ENCODE measurements at regions not wholly inside any gene's neighbourhood (a gene's known extent, or its start where the extent isn't known, plus 50 kb on each side); places are given as distances from the start of the nearest gene placed in this dataset.

- 88 to 93% (median 93%) methylated on average over 8 of the region's 8 CpGs for WGBS, 3 donors
- FAIRE-seq: no peak
Measured at GRCh38 chr10:78729366-78729765, 339.4 kb upstream of the ZMIZ1 start.

GRCh38 chr10:78729800-78730199, 339.0 kb upstream of the ZMIZ1 start:
- H3K4me3 ChIP-seq (ENCODE audit: low read depth in 1 of 3, low read length in 3 of 3): no peak overlapping the region
- FAIRE-seq (no peak), DNase-seq (no peak)
- peaks cover 0 to 8% (median 0%) of the 10 kb centered on the region in 3 donors for H3K27me3 ChIP-seq (ENCODE audit: control insufficient read depth in 3 of 3, insufficient read depth in 3 of 3, low read length in 3 of 3)
- H3K36me3 ChIP-seq (ENCODE audit: control insufficient read depth in 3 of 3, insufficient read depth in 2 of 3, low read depth in 1 of 3, low read length in 3 of 3): no peaks in the 10 kb centered on the region
- H3K9me3 ChIP-seq (ENCODE audit: control insufficient read depth in 2 of 2, insufficient read depth in 1 of 2, low read depth in 1 of 2, low read length in 1 of 2): no peaks in the 10 kb centered on the region
- WGBS, 3 donors: 18 to 56% (median 32%) methylated on average over 2 of the region's 2 CpGs
- no peaks in the 10 kb centered on the region for H3K4me1 ChIP-seq (ENCODE audit: control insufficient read depth in 3 of 3, insufficient read depth in 2 of 3, low read depth in 1 of 3, low read length in 2 of 3)
- H3K27ac ChIP-seq (ENCODE audit: low read depth in 1 of 3, low read length in 2 of 3): no peak overlapping the region

More at GRCh38 chr10:78729366-78729765, 339.4 kb upstream of the ZMIZ1 start:
- Histone ChIP-seq H3K9me3 (ENCODE audit: control insufficient read depth in 2 of 2, insufficient read depth in 1 of 2, low read depth in 1 of 2, low read length in 1 of 2) (no peaks in the 10 kb centered on the region), H3K27ac (ENCODE audit: low read depth in 1 of 3, low read length in 2 of 3) (no peak overlapping the region), H3K27me3 (ENCODE audit: control insufficient read depth in 3 of 3, insufficient read depth in 3 of 3, low read length in 3 of 3) (peaks cover 0 to 8% (median 0%) of the 10 kb centered on the region in 3 donors), H3K36me3 (ENCODE audit: control insufficient read depth in 3 of 3, insufficient read depth in 2 of 3, low read depth in 1 of 3, low read length in 3 of 3) (no peaks in the 10 kb centered on the region), H3K4me3 (ENCODE audit: low read depth in 1 of 3, low read length in 3 of 3) (no peak overlapping the region), H3K4me1 (ENCODE audit: control insufficient read depth in 3 of 3, insufficient read depth in 2 of 3, low read depth in 1 of 3, low read length in 2 of 3) (no peaks in the 10 kb centered on the region)
- no peak for DNase-seq

DNA sequence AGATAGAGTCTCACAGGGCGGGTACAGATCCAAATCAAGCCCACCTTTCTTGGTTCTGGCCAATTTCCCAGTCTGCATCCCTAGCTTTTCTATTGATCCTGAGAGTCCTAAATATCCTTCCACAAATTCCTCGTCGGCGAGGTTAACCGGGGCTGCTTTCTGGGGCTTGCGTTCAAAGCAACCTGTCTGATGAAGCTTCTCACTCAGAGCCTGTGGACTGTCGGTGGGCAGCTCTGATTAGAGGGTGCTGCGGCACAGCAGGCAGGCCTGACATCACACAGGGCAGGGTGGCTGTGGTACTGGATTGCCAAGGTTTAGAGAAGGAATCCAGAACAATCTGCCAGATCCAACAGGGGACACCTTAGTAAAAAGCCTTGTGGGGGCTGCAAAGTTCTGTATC, 338.0 kb upstream of the ZMIZ1 start:
- no peak for FAIRE-seq
- Histone ChIP-seq H3K4me1 (ENCODE audit: control insufficient read depth in 3 of 3, insufficient read depth in 2 of 3, low read depth in 1 of 3, low read length in 2 of 3) (no peaks in the 10 kb centered on the region), H3K27me3 (ENCODE audit: control insufficient read depth in 3 of 3, insufficient read depth in 3 of 3, low read length in 3 of 3) (peaks cover 0 to 8% (median 0%) of the 10 kb centered on the region in 3 donors), H3K27ac (ENCODE audit: low read depth in 1 of 3, low read length in 2 of 3) (no peak overlapping the region), H3K9me3 (ENCODE audit: control insufficient read depth in 2 of 2, insufficient read depth in 1 of 2, low read depth in 1 of 2, low read length in 1 of 2) (no peaks in the 10 kb centered on the region), H3K4me3 (ENCODE audit: low read depth in 1 of 3, low read length in 3 of 3) (no peak overlapping the region), H3K36me3 (ENCODE audit: control insufficient read depth in 3 of 3, insufficient read depth in 2 of 3, low read depth in 1 of 3, low read length in 3 of 3) (no peaks in the 10 kb centered on the region)
- 87 to 91% (median 91%) methylated on average over 8 of the region's 8 CpGs for WGBS, 3 donors
- DNase-seq: no peak

- H3K36me3 ChIP-seq (ENCODE audit: control insufficient read depth in 3 of 3, insufficient read depth in 2 of 3, low read depth in 1 of 3, low read length in 3 of 3): no peaks in the 10 kb centered on the region
- DNase-seq (no peak), FAIRE-seq (no peak)
- no peaks in the 10 kb centered on the region for H3K4me1 ChIP-seq (ENCODE audit: control insufficient read depth in 3 of 3, insufficient read depth in 2 of 3, low read depth in 1 of 3, low read length in 2 of 3)
- peaks cover 0 to 8% (median 0%) of the 10 kb centered on the region in 3 donors for H3K27me3 ChIP-seq (ENCODE audit: control insufficient read depth in 3 of 3, insufficient read depth in 3 of 3, low read length in 3 of 3)
- H3K4me3 ChIP-seq (ENCODE audit: low read depth in 1 of 3, low read length in 3 of 3): no peak overlapping the region
- no peaks in the 10 kb centered on the region for H3K9me3 ChIP-seq (ENCODE audit: control insufficient read depth in 2 of 2, insufficient read depth in 1 of 2, low read depth in 1 of 2, low read length in 1 of 2)
- WGBS, 3 donors: 86 to 93% (median 88%) methylated on average over 3 of the region's 3 CpGs
- H3K27ac ChIP-seq (ENCODE audit: low read depth in 1 of 3, low read length in 2 of 3): no peak overlapping the region
Measured at GRCh38 chr10:78731675-78732074, 337.1 kb upstream of the ZMIZ1 start.

- Histone ChIP-seq H3K27me3 (ENCODE audit: control insufficient read depth in 3 of 3, insufficient read depth in 3 of 3, low read length in 3 of 3) (peaks cover 0 to 8% (median 0%) of the 10 kb centered on the region in 3 donors), H3K9me3 (ENCODE audit: control insufficient read depth in 2 of 2, insufficient read depth in 1 of 2, low read depth in 1 of 2, low read length in 1 of 2) (no peaks in the 10 kb centered on the region), H3K4me3 (ENCODE audit: low read depth in 1 of 3, low read length in 3 of 3) (no peak overlapping the region), H3K36me3 (ENCODE audit: control insufficient read depth in 3 of 3, insufficient read depth in 2 of 3, low read depth in 1 of 3, low read length in 3 of 3) (no peaks in the 10 kb centered on the region), H3K27ac (ENCODE audit: low read depth in 1 of 3, low read length in 2 of 3) (no peak overlapping the region), H3K4me1 (ENCODE audit: control insufficient read depth in 3 of 3, insufficient read depth in 2 of 3, low read depth in 1 of 3, low read length in 2 of 3) (no peaks in the 10 kb centered on the region)
- WGBS, 3 donors: 91% methylated on average over 8 of the region's 8 CpGs
- DNase-seq (no peak), FAIRE-seq (no peak)
Measured at GRCh38 chr10:78732381-78732780, 336.4 kb upstream of the ZMIZ1 start.

- WGBS, 3 donors: 77 to 92% (median 79%) methylated on average over 4 of the region's 4 CpGs
- H3K4me1 ChIP-seq (ENCODE audit: control insufficient read depth in 3 of 3, insufficient read depth in 2 of 3, low read depth in 1 of 3, low read length in 2 of 3): no peaks in the 10 kb centered on the region
- FAIRE-seq (no peak), DNase-seq (no peak)
- peaks cover 0 to 4% of the 10 kb centered on the region in 2 donors for H3K9me3 ChIP-seq (ENCODE audit: control insufficient read depth in 2 of 2, insufficient read depth in 1 of 2, low read depth in 1 of 2, low read length in 1 of 2)
- no peaks in the 10 kb centered on the region for H3K36me3 ChIP-seq (ENCODE audit: control insufficient read depth in 3 of 3, insufficient read depth in 2 of 3, low read depth in 1 of 3, low read length in 3 of 3)
- no peak overlapping the region for H3K4me3 ChIP-seq (ENCODE audit: low read depth in 1 of 3, low read length in 3 of 3)
- peaks cover 0 to 3% (median 0%) of the 10 kb centered on the region in 3 donors for H3K27me3 ChIP-seq (ENCODE audit: control insufficient read depth in 3 of 3, insufficient read depth in 3 of 3, low read length in 3 of 3)
- no peak overlapping the region for H3K27ac ChIP-seq (ENCODE audit: low read depth in 1 of 3, low read length in 2 of 3)
Measured at GRCh38 chr10:78736926-78737630, 331.7 kb upstream of the ZMIZ1 start.

DNA sequence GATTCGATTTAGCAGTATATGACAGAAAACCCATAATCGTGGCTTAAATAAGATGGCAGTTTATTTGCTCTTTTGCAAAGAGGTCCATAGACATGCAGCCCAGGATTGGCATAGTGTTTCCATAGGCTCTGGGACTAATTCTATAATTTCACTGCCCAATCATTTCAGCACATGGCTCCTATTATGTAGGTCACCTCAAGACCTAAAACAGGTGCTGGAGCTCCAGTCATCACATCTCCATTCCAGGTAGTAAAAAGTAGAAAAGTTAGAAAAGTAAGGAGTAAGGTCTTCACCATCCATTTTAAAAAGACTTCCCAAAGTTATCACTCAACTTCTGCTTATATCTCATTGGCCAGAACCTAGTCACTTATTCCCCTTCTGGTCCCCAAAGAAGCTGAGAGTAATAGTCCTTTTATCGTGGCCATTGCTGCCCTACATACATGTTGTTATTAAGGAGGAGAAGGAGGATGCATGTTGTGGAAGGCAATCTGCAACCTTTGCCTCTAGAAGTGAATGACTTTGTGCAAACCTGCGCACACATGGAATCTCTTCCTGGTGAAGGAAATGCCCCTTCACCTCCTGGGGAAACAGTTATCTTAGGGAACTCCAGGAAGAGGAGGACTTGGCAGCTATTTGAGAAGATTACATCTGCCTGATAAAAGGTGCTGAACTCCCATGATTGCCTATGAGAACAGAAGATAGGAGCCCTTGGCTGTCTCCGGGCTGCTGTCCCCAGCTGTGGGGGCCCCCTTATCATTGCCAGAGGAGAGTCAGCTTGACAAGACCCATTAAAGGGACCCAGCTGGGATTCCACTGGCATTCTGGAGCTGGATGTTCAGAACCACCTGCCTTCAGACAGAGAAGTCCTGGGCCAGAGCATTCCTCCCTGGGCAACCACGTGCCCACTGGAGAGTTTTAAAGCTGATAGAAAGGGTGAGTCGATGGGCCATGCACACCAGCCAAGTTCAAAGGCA, 330.6 kb upstream of the ZMIZ1 start:
- Histone ChIP-seq H3K4me3 (ENCODE audit: low read depth in 1 of 3, low read length in 3 of 3) (no peak overlapping the region), H3K36me3 (ENCODE audit: control insufficient read depth in 3 of 3, insufficient read depth in 2 of 3, low read depth in 1 of 3, low read length in 3 of 3) (no peaks in the 10 kb centered on the region), H3K4me1 (ENCODE audit: control insufficient read depth in 3 of 3, insufficient read depth in 2 of 3, low read depth in 1 of 3, low read length in 2 of 3) (peaks cover 0 to 3% (median 0%) of the 10 kb centered on the region in 3 donors), H3K27me3 (ENCODE audit: control insufficient read depth in 3 of 3, insufficient read depth in 3 of 3, low read length in 3 of 3) (no peaks in the 10 kb centered on the region), H3K9me3 (ENCODE audit: control insufficient read depth in 2 of 2, insufficient read depth in 1 of 2, low read depth in 1 of 2, low read length in 1 of 2) (peaks cover 0 to 4% of the 10 kb centered on the region in 2 donors), H3K27ac (ENCODE audit: low read depth in 1 of 3, low read length in 2 of 3) (no peak overlapping the region)
- FAIRE-seq (no peak), DNase-seq (peak in 1 of 2 donors; percentile 47)
- 56 to 80% (median 67%) methylated on average over 7 of the region's 7 CpGs for WGBS, 3 donors

- DNase-seq (no peak), FAIRE-seq (no peak)
- H3K27ac ChIP-seq (ENCODE audit: low read depth in 1 of 3, low read length in 2 of 3): no peak overlapping the region
- no peak overlapping the region for H3K4me3 ChIP-seq (ENCODE audit: low read depth in 1 of 3, low read length in 3 of 3)
- no peaks in the 10 kb centered on the region for H3K27me3 ChIP-seq (ENCODE audit: control insufficient read depth in 3 of 3, insufficient read depth in 3 of 3, low read length in 3 of 3)
- H3K9me3 ChIP-seq (ENCODE audit: control insufficient read depth in 2 of 2, insufficient read depth in 1 of 2, low read depth in 1 of 2, low read length in 1 of 2): peaks cover 0 to 4% of the 10 kb centered on the region in 2 donors
- H3K36me3 ChIP-seq (ENCODE audit: control insufficient read depth in 3 of 3, insufficient read depth in 2 of 3, low read depth in 1 of 3, low read length in 3 of 3): no peaks in the 10 kb centered on the region
- H3K4me1 ChIP-seq (ENCODE audit: control insufficient read depth in 3 of 3, insufficient read depth in 2 of 3, low read depth in 1 of 3, low read length in 2 of 3): peaks cover 0 to 9% (median 0%) of the 10 kb centered on the region in 3 donors
- 85 to 93% (median 88%) methylated on average over 5 of the region's 5 CpGs for WGBS, 3 donors
Measured at GRCh38 chr10:78738861-78739260, 329.9 kb upstream of the ZMIZ1 start.
